Transverse colon (tissue), 3 donors: ENCODE measurements at regions not wholly inside any gene's neighbourhood (a gene's known extent, or its start where the extent isn't known, plus 50 kb on each side); places are given as distances from the start of the nearest gene placed in this dataset.

Experiments
- POLR2A ChIP-seq: fragments of 450-650 bp; IDR thresholded peaks from one replicate; pipeline ENCODE4 v1.6.1; 2016; ENCODE audit warnings: antibody characterized with exemption, mild to moderate bottlenecking, moderate library complexity
- TF ChIP-seq, protein P1 (sequence below), 5 experiments: fragments of 200-600 bp in 3 of 5; fragments of 450-650 bp in 2 of 5; sonication (generic) in 3 of 5; IDR thresholded peaks; 1 replicate in 2 of 5; 2 replicates in 3 of 5; pipeline ENCODE4 v1.5.1; 2016 to 2017; ENCODE audit warnings: antibody characterized with exemption in 5 of 5, inconsistent platforms in 3 of 5, mild to moderate bottlenecking in 2 of 5, moderate library complexity in 1 of 5

DNA sequence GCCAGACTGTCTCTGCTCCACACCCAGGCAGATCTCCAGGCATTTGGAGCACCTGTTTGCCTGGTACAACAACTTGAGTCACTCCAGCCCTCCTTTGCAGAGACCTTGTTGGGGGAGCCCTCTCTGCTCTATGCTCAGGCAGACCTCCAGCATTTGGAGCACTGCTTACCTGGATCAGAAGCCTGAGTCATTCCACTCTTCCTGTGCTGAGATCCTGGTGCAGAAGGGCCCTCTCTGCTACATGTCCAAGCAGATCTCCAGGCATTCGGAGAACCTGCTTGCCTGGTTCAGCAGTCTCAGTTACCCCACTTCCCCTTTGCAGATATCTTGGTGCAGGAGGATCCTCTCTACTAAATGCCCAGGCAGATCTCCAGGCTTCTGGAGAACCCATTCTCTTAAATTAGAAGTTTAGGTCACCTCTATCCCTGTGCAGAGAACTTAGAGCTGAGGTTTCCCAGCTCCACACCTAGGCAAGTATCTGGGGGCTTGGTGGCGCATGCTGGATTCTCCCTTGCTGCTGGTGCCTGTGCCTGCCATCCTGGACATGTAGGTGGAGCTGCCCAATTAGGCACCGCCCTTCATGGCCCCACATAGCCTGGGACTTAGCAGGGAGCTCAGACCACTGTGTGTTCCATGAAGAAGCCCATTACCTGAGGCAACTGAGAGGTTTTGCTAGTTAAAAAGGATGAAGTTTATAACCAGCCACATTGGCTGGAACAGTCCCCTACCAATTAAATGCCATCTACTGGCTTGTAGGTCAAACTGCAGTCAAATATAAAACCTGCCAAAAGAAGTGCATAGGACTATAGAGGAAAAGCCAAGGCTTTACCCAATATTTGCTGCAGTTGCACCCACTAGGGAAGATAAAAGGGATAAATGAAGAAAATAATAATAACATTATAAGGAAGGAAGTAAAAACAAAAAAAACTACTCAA is 97.6 kb upstream of the SLITRK6 start:
- no peak for TF ChIP-seq POLR2A
- TF ChIP-seq, protein P1, sequence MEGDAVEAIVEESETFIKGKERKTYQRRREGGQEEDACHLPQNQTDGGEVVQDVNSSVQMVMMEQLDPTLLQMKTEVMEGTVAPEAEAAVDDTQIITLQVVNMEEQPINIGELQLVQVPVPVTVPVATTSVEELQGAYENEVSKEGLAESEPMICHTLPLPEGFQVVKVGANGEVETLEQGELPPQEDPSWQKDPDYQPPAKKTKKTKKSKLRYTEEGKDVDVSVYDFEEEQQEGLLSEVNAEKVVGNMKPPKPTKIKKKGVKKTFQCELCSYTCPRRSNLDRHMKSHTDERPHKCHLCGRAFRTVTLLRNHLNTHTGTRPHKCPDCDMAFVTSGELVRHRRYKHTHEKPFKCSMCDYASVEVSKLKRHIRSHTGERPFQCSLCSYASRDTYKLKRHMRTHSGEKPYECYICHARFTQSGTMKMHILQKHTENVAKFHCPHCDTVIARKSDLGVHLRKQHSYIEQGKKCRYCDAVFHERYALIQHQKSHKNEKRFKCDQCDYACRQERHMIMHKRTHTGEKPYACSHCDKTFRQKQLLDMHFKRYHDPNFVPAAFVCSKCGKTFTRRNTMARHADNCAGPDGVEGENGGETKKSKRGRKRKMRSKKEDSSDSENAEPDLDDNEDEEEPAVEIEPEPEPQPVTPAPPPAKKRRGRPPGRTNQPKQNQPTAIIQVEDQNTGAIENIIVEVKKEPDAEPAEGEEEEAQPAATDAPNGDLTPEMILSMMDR (IDR thresholded peaks at IDR 0.05): peak in 1 of 5 experiments; percentile 14
